Hepatocyte (in vitro differentiated cells): ENCODE measurements at regions not wholly inside any gene's neighbourhood (a gene's known extent, or its start where the extent isn't known, plus 50 kb on each side); places are given as distances from the start of the nearest gene placed in this dataset.

Experiments used
- DNase-seq: peaks from one replicate; pipeline ENCODE4 v3.0.0-alpha.2; 2016; ENCODE audit warnings: low spot score
- H2AFZ ChIP-seq: fragments of 200-600 bp; sonication (generic); 2 replicates; pipeline ENCODE4 v1.6.0; 2016; ENCODE audit warnings: antibody characterized with exemption, mild to moderate bottlenecking
- H3K27ac ChIP-seq: fragments of 200-600 bp; sonication (generic); 2 replicates; pipeline ENCODE4 v1.5.1; 2016; ENCODE audit warnings: mild to moderate bottlenecking
- H3K27me3 ChIP-seq: fragments of 200-600 bp; sonication (generic); 2 replicates; pipeline ENCODE4 v1.6.1; 2016
- H3K36me3 ChIP-seq: fragments of 200-600 bp; sonication (generic); replicated peaks from 2 replicates; pipeline ENCODE4 v1.5.1; 2016; ENCODE audit warnings: low read depth; ENCODE audit not compliant: insufficient read depth
- H3K4me1 ChIP-seq: fragments of 200-600 bp; sonication (generic); 2 replicates; pipeline ENCODE4 v1.5.1; 2016; ENCODE audit warnings: mild to moderate bottlenecking, moderate library complexity; ENCODE audit not compliant: insufficient read depth
- H3K4me2 ChIP-seq: fragments of 200-600 bp; sonication (generic); 2 replicates; pipeline ENCODE4 v1.6.0; 2016
- H3K4me3 ChIP-seq: fragments of 200-600 bp; sonication (generic); 2 replicates; pipeline ENCODE4 v1.5.1; 2016; ENCODE audit warnings: mild to moderate bottlenecking
- H3K79me2 ChIP-seq: fragments of 200-600 bp; sonication (generic); 2 replicates; pipeline ENCODE4 v1.6.0; 2017; ENCODE audit warnings: mild to moderate bottlenecking
- H3K9me2 ChIP-seq: fragments of 200-600 bp; sonication (generic); replicated peaks from 2 replicates; pipeline ENCODE4 v1.6.0; 2017; ENCODE audit warnings: mild to moderate bottlenecking; ENCODE audit not compliant: insufficient read depth
- H3K9me3 ChIP-seq: fragments of 200-600 bp; sonication (generic); 2 replicates; pipeline ENCODE4 v1.5.1; 2016; ENCODE audit warnings: low read depth, mild to moderate bottlenecking
- H4K20me1 ChIP-seq: fragments of 200-600 bp; sonication (generic); 2 replicates; pipeline ENCODE4 v1.6.0; 2016; ENCODE audit warnings: mild to moderate bottlenecking; ENCODE audit not compliant: insufficient read depth, poor library complexity, severe bottlenecking
- CTCF ChIP-seq: fragments of 200-600 bp; sonication (generic); IDR thresholded peaks from 2 replicates; pipeline ENCODE4 v1.5.1; 2016; ENCODE audit warnings: antibody characterized with exemption, mild to moderate bottlenecking; ENCODE audit not compliant: poor library complexity
- EZH2 ChIP-seq: fragments of 200-600 bp; sonication (generic); IDR thresholded peaks from 2 replicates; pipeline ENCODE4 v1.6.1; 2016; ENCODE audit warnings: antibody characterized with exemption, mild to moderate bottlenecking, borderline replicate concordance
- EZH2phosphoT487 ChIP-seq: fragments of 200-600 bp; sonication (generic); IDR thresholded peaks from one replicate; pipeline ENCODE4 v1.6.1; 2018; ENCODE audit warnings: antibody characterized with exemption, mild to moderate bottlenecking, low read depth, moderate library complexity; ENCODE audit not compliant: unreplicated experiment, severe bottlenecking
- WGBS: methylation state at CpG from one replicate; pipeline ENCODE4 v1.1.6; 2016; ENCODE audit warnings: low lambda C conversion rate; ENCODE audit errors: missing lambda C conversion rate; 5-methylcytosine and 5-hydroxymethylcytosine counted together

GRCh38 chr9:99576002-99576401 lies 245.7 kb upstream of the NR4A3 start:
- Histone ChIP-seq H3K79me2 (no peaks in the 10 kb centered on the region), H3K9me3 (no peaks in the 10 kb centered on the region), H3K9me2 (no peaks in the 10 kb centered on the region), H3K4me2 (no peak overlapping the region), H2AFZ (no peak overlapping the region), H3K27ac (no peak overlapping the region), H4K20me1 (no peaks in the 10 kb centered on the region), H3K4me1 (no peaks in the 10 kb centered on the region), H3K36me3 (no peaks in the 10 kb centered on the region), H3K27me3 (no peaks in the 10 kb centered on the region), H3K4me3 (no peak overlapping the region)
- 82% methylated on average over 4 of the region's 4 CpGs for WGBS
- DNase-seq, result no peak
- no peak for TF ChIP-seq EZH2phosphoT487
- no peak for TF ChIP-seq CTCF
- TF ChIP-seq EZH2, result no peak

DNA sequence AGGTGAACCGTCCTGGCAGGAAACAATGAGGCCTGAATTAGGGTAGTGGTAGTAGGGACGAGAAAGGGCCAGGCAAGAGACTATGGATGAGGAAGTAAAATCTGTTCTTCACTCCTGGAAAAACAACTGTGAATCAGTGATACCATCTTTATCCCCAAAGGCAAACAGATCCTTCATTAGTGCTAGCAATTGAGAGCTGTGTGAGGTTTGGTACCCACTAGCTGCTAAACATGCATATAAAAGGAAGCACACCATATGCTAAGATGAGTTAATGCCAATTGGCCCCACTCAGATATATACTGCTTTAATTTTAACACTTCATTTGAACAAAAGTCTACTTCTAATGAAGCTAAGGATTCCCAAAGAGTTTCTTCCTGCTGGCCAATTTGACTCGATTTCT lies 244.8 kb upstream of the NR4A3 start:
- H3K27me3 ChIP-seq, result no peaks in the 10 kb centered on the region
- no peaks in the 10 kb centered on the region for H4K20me1 ChIP-seq
- no peak overlapping the region for H3K27ac ChIP-seq
- no peaks in the 10 kb centered on the region for H3K36me3 ChIP-seq
- no peak for DNase-seq
- H3K4me3 ChIP-seq, result no peak overlapping the region
- H3K9me3 ChIP-seq, result no peaks in the 10 kb centered on the region
- no peak overlapping the region for H3K4me2 ChIP-seq
- 86% methylated on average over 3 of the region's 3 CpGs for WGBS
- no peak overlapping the region for H2AFZ ChIP-seq
- no peaks in the 10 kb centered on the region for H3K79me2 ChIP-seq
- no peaks in the 10 kb centered on the region for H3K9me2 ChIP-seq
- no peak for TF ChIP-seq EZH2phosphoT487
- no peak for TF ChIP-seq EZH2
- TF ChIP-seq CTCF, result no peak
- no peaks in the 10 kb centered on the region for H3K4me1 ChIP-seq

- no peak overlapping the region for H3K4me3 ChIP-seq
Observed at GRCh38 chr9:99577351-99577750, 244.3 kb upstream of the NR4A3 start.

More at GRCh38 chr9:99577351-99577750, 244.3 kb upstream of the NR4A3 start:
- DNase-seq, result no peak
- Histone ChIP-seq H2AFZ (no peak overlapping the region), H3K27ac (no peak overlapping the region), H3K79me2 (no peaks in the 10 kb centered on the region), H3K4me2 (no peak overlapping the region), H3K9me2 (no peaks in the 10 kb centered on the region), H3K36me3 (no peaks in the 10 kb centered on the region), H4K20me1 (no peaks in the 10 kb centered on the region), H3K27me3 (no peaks in the 10 kb centered on the region), H3K4me1 (no peaks in the 10 kb centered on the region), H3K9me3 (no peaks in the 10 kb centered on the region)
- 87% methylated on average over 2 of the region's 2 CpGs for WGBS
- no peak for TF ChIP-seq EZH2
- no peak for TF ChIP-seq CTCF
- no peak for TF ChIP-seq EZH2phosphoT487
